Keratinocyte (primary cell): ENCODE measurements at regions not wholly inside any gene's neighbourhood (a gene's known extent, or its start where the extent isn't known, plus 50 kb on each side); places are given as distances from the start of the nearest gene placed in this dataset.
A peak's percentile ranks its signal among the peaks of the same experiment; 100 is the strongest.

Experiments
- DNase-seq: peaks from one replicate; pipeline ENCODE4 v3.0.0-alpha.2; 2011; ENCODE audit warnings: low read depth, missing footprints, low spot score
- FAIRE-seq: peaks from 2 replicates; lab custom pipeline; 2011; peaks lifted over from hg19 to GRCh38; lab: Jason Lieb, UNC
- H2AFZ ChIP-seq: 2 replicates; pipeline ENCODE4 v1.6.0; 2012; ENCODE audit warnings: low read length, control low read depth, inconsistent platforms; ENCODE audit not compliant: control insufficient read depth
- H3K27ac ChIP-seq: 2 replicates; pipeline ENCODE4 v1.5.1; 2011; ENCODE audit warnings: low read length; ENCODE audit not compliant: control insufficient read depth, insufficient read depth
- H3K27me3 ChIP-seq: 3 replicates; pipeline ENCODE4 v1.6.0; 2011; ENCODE audit warnings: low read length; ENCODE audit not compliant: control insufficient read depth, insufficient read depth; ENCODE audit errors: extremely low read depth
- H3K36me3 ChIP-seq, 2 experiments: 2 replicates in 1 of 2; 3 replicates in 1 of 2; pipeline ENCODE4 v1.5.1; 2011; ENCODE audit warnings: low read length in 2 of 2, mild to moderate bottlenecking in 1 of 2; ENCODE audit not compliant: control insufficient read depth in 2 of 2, insufficient read depth in 2 of 2; ENCODE audit errors: extremely low read depth in 1 of 2
- H3K4me1 ChIP-seq: 3 replicates; pipeline ENCODE4 v1.5.1; 2011; ENCODE audit warnings: low read length; ENCODE audit not compliant: control insufficient read depth, insufficient read depth; ENCODE audit errors: extremely low read depth
- H3K4me2 ChIP-seq: 3 replicates; pipeline ENCODE4 v1.6.0; 2011; ENCODE audit warnings: low read depth, low read length; ENCODE audit not compliant: control insufficient read depth, insufficient read depth; ENCODE audit errors: extremely low read depth
- H3K4me3 ChIP-seq, 3 experiments: fragments of 200-600 bp in 1 of 3; sonication (generic) in 1 of 3; 2 replicates in 2 of 3; 3 replicates in 1 of 3; pipeline ENCODE4 v1.5.1; 2011 to 2016; ENCODE audit warnings: low read length in 3 of 3, mild to moderate bottlenecking in 3 of 3, control low read depth in 2 of 3, inconsistent platforms in 1 of 3, low read depth in 1 of 3, mixed read lengths in 1 of 3, mixed run types in 1 of 3, moderate library complexity in 1 of 3; ENCODE audit not compliant: control insufficient read depth in 2 of 3, insufficient read depth in 2 of 3; ENCODE audit errors: extremely low read depth in 1 of 3
- H3K79me2 ChIP-seq: 2 replicates; pipeline ENCODE4 v1.6.0; 2012; ENCODE audit warnings: low read length; ENCODE audit not compliant: control insufficient read depth, insufficient read depth
- H3K9ac ChIP-seq: 3 replicates; pipeline ENCODE4 v1.6.0; 2011; ENCODE audit warnings: low read length; ENCODE audit not compliant: control insufficient read depth, insufficient read depth; ENCODE audit errors: extremely low read depth
- H3K9me1 ChIP-seq: 3 replicates; pipeline ENCODE4 v1.6.0; 2011; ENCODE audit warnings: low read length; ENCODE audit not compliant: control insufficient read depth, insufficient read depth; ENCODE audit errors: extremely low read depth
- H3K9me3 ChIP-seq: 2 replicates; pipeline ENCODE4 v1.5.1; 2012; ENCODE audit warnings: low read depth, low read length; ENCODE audit not compliant: control insufficient read depth
- H4K20me1 ChIP-seq: 3 replicates; pipeline ENCODE4 v1.6.0; 2011; ENCODE audit warnings: low read length; ENCODE audit not compliant: control insufficient read depth, insufficient read depth; ENCODE audit errors: extremely low read depth
- EZH2 ChIP-seq: IDR thresholded peaks from one replicate; pipeline ENCODE4 v1.6.1; 2012; ENCODE audit warnings: inconsistent platforms, mild to moderate bottlenecking, low read length, moderate library complexity
- dilution Hi-C: fragments of 300-500 bp; cut with MboI; formaldehyde crosslinking; loops from one replicate; pipeline ENCODE4 v1.7.0; 2020; ENCODE audit warnings: low sequenced_read_pairs; ENCODE audit not compliant: extremely low pct_ligation_motif_present
- TF ChIP-seq, protein P1 (sequence below), 3 experiments: IDR thresholded peaks in 1 of 3; conservative IDR thresholded peaks in 1 of 3; optimal IDR thresholded peaks in 1 of 3; 2 replicates in 2 of 3; 3 replicates in 1 of 3; pipeline versions ENCODE3 to v1.5.1; 2011; ENCODE audit warnings: low read length in 3 of 3, mild to moderate bottlenecking in 3 of 3, moderate library complexity in 2 of 3, control low read depth in 1 of 3, inconsistent platforms in 1 of 3; ENCODE audit not compliant: insufficient read depth in 2 of 3; ENCODE audit errors: extremely low read depth in 1 of 3

DNA sequence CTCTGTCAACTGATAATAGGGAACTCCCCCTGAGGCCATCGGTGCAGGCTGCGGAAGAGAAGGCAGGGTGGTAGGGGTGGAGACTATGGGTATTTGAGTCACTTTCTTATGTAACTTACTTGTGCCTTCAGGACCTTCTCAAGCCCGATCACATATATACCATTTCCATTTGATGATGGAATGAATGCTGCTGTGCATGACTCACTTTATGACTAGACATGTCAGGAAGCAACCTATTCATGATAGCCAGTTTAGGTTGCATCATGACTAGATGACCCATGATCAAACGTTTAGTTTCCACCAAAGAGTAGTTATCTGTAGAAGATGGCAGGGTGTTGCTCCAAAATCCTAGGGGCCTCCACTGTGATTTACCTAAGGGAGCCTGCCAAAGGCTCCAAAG, 435.5 kb downstream of the DTHD1 start:
- Histone ChIP-seq H4K20me1 (no peaks in the 10 kb centered on the region), H3K9ac (no peak overlapping the region)

GRCh38 chr4:36719425-36719824, 438.0 kb downstream of the DTHD1 start:
- no peak overlapping the region for H3K4me2 ChIP-seq
- H3K4me1 ChIP-seq = peaks cover 17% of the 10 kb centered on the region
- no peak overlapping the region for H3K4me3 ChIP-seq
- H3K27me3 ChIP-seq = no peaks in the 10 kb centered on the region
- no peaks in the 10 kb centered on the region for H3K79me2 ChIP-seq
- no peak overlapping the region for H2AFZ ChIP-seq
- FAIRE-seq (no peak), DNase-seq (no peak)
- H3K27ac ChIP-seq = no peak overlapping the region
- dilution Hi-C loops = no loop called here
- H3K9me1 ChIP-seq = no peaks in the 10 kb centered on the region
- H3K36me3 ChIP-seq = no peaks in the 10 kb centered on the region
- H4K20me1 ChIP-seq = no peaks in the 10 kb centered on the region
- H3K9me3 ChIP-seq = peaks cover 3% of the 10 kb centered on the region
- TF ChIP-seq, protein P1, sequence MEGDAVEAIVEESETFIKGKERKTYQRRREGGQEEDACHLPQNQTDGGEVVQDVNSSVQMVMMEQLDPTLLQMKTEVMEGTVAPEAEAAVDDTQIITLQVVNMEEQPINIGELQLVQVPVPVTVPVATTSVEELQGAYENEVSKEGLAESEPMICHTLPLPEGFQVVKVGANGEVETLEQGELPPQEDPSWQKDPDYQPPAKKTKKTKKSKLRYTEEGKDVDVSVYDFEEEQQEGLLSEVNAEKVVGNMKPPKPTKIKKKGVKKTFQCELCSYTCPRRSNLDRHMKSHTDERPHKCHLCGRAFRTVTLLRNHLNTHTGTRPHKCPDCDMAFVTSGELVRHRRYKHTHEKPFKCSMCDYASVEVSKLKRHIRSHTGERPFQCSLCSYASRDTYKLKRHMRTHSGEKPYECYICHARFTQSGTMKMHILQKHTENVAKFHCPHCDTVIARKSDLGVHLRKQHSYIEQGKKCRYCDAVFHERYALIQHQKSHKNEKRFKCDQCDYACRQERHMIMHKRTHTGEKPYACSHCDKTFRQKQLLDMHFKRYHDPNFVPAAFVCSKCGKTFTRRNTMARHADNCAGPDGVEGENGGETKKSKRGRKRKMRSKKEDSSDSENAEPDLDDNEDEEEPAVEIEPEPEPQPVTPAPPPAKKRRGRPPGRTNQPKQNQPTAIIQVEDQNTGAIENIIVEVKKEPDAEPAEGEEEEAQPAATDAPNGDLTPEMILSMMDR (optimal IDR thresholded peaks at IDR 0.05 in 1 of 3, IDR thresholded peaks at IDR 0.05 in 1 of 3, conservative IDR thresholded peaks at IDR 0.05 in 1 of 3; ENCODE audit: extremely low read depth in 1 of 3, insufficient read depth in 2 of 3, low read length in 3 of 3) = no peak
- TF ChIP-seq EZH2 = no peak
- H3K9ac ChIP-seq = no peak overlapping the region

More for the DNA sequence above, 435.5 kb downstream of the DTHD1 start:
- H3K36me3 ChIP-seq = no peaks in the 10 kb centered on the region
- no peaks in the 10 kb centered on the region for H3K27me3 ChIP-seq
- no peak overlapping the region for H3K27ac ChIP-seq
- H3K9me3 ChIP-seq = peaks cover 3% of the 10 kb centered on the region
- H3K4me2 ChIP-seq = no peak overlapping the region
- FAIRE-seq = peak; percentile 93
- H3K4me1 ChIP-seq = peaks cover 22% of the 10 kb centered on the region
- no peaks in the 10 kb centered on the region for H3K9me1 ChIP-seq
- H3K4me3 ChIP-seq = no peak overlapping the region
- no peaks in the 10 kb centered on the region for H3K79me2 ChIP-seq
- no peak overlapping the region for H2AFZ ChIP-seq
- DNase-seq = peak; percentile 94
- dilution Hi-C loops = no loop called here
- TF ChIP-seq EZH2 = no peak
- TF ChIP-seq, protein P1 (optimal IDR thresholded peaks at IDR 0.05 in 1 of 3, IDR thresholded peaks at IDR 0.05 in 1 of 3, conservative IDR thresholded peaks at IDR 0.05 in 1 of 3; ENCODE audit: extremely low read depth in 1 of 3, insufficient read depth in 2 of 3, low read length in 3 of 3) = no peak
